ENCODE measurements at regions not wholly inside any gene's neighbourhood (a gene's known extent, or its start where the extent isn't known, plus 50 kb on each side); places are given as distances from the start of the nearest gene placed in this dataset.

DNA sequence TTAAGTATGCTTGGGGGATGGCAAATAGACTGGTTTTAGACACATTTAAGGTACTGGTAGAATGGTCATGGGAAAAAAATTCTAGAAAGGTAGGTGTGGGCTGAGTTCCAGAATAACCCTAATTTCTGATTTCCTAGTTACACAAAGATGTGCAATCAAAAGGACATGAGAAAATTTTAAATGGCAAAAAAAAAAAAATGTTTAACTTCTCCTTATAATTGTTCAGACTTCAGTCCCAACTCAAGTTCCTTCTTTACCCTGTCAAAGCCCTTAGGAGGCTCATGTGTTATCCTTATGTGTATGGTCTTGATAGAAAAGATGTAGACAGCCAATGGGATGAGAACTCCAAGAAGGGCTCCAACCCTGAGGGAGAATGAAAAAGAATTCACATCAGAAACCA lies 153.3 kb upstream of the PLEKHG7 start:
- H3K27ac Mint-ChIP-seq: no peak overlapping the region
- peaks cover 4 to 11% (median 5%) of the 10 kb centered on the region in 3 donors for H3K4me1 Mint-ChIP-seq
- no peaks in the 10 kb centered on the region for H3K9me3 Mint-ChIP-seq
- peaks cover 2% of the 10 kb centered on the region for H3K36me3 Mint-ChIP-seq
- H3K4me3 Mint-ChIP-seq: no peak overlapping the region
- no peaks in the 10 kb centered on the region for H3K27me3 Mint-ChIP-seq

DNA sequence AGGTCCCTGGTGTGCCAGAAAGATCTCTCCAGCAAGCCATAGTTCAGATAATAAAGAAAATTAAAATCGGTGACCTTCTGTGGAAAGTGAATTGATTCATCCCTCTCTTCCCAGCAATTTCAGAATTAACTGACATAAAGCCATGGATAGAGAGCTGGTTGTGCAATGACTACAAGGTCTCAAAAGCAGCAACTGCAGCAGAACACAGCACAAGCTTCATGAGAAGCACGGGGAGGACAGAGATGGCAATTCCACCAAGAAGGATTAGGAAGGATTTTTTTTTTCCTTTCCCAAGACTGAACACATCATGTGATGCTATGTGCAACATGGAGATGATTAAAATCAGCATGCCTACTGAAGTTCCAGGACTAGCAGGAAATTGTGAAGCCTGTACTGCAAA lies 154.9 kb upstream of the PLEKHG7 start:
- no peaks in the 10 kb centered on the region for H3K9me3 Mint-ChIP-seq
- no peak overlapping the region for H3K4me3 Mint-ChIP-seq
- peaks cover 11 to 17% (median 15%) of the 10 kb centered on the region in 3 donors for H3K4me1 Mint-ChIP-seq
- H3K27ac Mint-ChIP-seq: no peak overlapping the region
- peaks cover 2% of the 10 kb centered on the region for H3K36me3 Mint-ChIP-seq
- no peaks in the 10 kb centered on the region for H3K27me3 Mint-ChIP-seq

DNA sequence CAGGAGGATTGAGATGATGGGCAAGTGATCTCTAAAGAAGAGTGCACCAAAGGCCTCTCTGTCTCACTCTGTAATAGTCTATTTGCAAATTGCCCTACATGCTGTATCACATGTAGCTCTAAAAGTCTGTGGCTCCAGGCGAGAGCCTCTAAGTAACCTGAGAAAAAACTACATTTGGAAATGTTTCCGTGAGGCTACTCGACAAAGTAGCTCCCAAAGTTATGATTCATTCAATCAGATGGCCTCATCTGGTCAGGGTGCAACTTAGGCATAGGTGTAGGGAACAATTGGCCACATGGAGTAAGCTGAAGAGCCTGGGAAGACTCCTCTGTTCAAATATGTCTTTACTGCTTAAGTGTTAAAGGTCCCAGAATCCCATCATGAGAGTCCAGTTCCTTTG lies 155.4 kb upstream of the PLEKHG7 start:
- H3K4me3 Mint-ChIP-seq: no peak overlapping the region
- H3K27ac Mint-ChIP-seq: no peak overlapping the region
- H3K36me3 Mint-ChIP-seq: peaks cover 2% of the 10 kb centered on the region
- H3K27me3 Mint-ChIP-seq: no peaks in the 10 kb centered on the region
- H3K4me1 Mint-ChIP-seq: peaks cover 11 to 17% (median 15%) of the 10 kb centered on the region in 3 donors
- no peaks in the 10 kb centered on the region for H3K9me3 Mint-ChIP-seq

DNA sequence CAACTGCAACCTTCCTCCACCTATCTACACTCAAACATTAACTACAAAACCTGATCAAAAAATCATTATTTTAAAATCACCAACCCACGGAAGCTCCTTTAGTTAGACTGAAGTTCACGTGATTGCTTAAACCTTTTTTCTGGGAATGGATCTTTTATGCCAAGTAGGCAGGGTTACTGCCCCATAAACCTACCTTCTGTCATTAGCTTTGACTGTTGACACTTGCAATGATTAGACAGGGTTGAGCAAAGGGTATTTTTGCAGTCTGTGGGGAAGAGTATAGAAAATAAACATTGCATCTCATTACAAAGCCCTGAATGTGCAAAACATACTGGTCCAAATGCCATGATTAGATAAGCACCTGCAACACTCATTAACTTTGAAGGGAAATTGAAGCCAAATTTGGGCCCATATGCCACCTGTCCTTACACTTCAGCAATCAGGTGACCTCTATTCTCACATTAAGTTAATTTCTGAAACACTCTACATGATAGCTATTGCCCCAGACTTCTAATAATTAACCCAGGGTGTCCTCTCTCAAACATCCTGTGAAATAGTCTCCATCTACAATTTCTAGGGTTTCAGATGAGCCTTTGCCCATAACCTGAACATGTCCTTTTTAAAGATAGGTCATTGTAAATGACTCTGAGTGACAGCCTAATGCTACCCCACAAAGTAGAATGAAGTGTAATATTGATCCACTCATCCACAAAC lies 156.0 kb upstream of the PLEKHG7 start:
- Mint-ChIP-seq H3K27me3 (no peaks in the 10 kb centered on the region), H3K9me3 (peaks cover 0 to 4% (median 0%) of the 10 kb centered on the region in 3 donors), H3K4me3 (no peak overlapping the region)

DNA sequence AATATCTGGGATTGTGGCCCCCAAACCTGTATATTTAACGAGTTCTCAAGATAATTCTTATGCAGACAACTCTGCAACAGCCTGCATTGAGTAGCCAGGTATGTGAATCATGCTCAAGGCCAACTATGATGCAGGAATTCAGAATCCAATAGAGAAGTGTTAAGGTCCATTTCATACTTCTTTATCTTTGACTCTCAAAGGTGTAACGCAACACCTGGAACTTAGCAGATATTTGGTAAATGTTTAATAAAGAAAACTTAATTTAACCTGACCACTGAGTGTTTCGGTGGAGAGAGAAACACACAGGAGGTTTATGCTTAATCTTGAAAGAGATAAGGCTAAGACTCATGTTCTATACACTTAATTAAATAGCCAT lies 156.5 kb upstream of the PLEKHG7 start:
- Mint-ChIP-seq H3K9me3 (peaks cover 0 to 4% (median 0%) of the 10 kb centered on the region in 3 donors), H3K4me3 (no peak overlapping the region), H3K27me3 (no peaks in the 10 kb centered on the region), H3K36me3 (peaks cover 3% of the 10 kb centered on the region), H3K27ac (no peak overlapping the region), H3K4me1 (peaks cover 18 to 27% (median 22%) of the 10 kb centered on the region in 3 donors)

More for the DNA sequence above, 156.0 kb upstream of the PLEKHG7 start:
- Mint-ChIP-seq H3K4me1 (peaks cover 15 to 23% (median 19%) of the 10 kb centered on the region in 3 donors), H3K27ac (no peak overlapping the region), H3K36me3 (peaks cover 2% of the 10 kb centered on the region)

DNA sequence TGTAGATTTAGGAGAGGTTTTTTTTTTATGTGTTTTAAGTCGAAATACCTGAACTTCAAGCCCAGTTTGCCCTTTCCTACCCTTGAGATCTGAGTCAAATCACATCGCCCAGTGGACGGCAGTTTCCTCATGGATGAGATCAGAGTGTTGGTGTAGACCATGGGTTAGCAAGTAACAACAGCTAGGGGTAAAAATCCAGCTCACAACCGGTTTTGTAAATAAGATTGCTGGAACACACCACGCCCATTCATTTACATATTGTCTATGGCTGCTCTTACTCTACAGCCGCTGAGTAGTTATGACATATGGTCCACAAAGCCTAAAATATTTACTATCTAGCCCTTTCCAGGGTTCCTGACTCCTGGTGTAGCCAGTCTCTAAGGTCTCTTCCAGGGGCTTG lies 158.5 kb upstream of the PLEKHG7 start:
- Mint-ChIP-seq H3K27ac (peak overlapping the region; percentile 4 to 79 (median 59)), H3K36me3 (peaks cover 1% of the 10 kb centered on the region), H3K27me3 (no peaks in the 10 kb centered on the region), H3K4me3 (peak overlapping the region in 1 of 4 donors; percentile 63), H3K9me3 (peaks cover 0 to 4% (median 0%) of the 10 kb centered on the region in 3 donors), H3K4me1 (peaks cover 36 to 46% (median 41%) of the 10 kb centered on the region in 3 donors)

DNA sequence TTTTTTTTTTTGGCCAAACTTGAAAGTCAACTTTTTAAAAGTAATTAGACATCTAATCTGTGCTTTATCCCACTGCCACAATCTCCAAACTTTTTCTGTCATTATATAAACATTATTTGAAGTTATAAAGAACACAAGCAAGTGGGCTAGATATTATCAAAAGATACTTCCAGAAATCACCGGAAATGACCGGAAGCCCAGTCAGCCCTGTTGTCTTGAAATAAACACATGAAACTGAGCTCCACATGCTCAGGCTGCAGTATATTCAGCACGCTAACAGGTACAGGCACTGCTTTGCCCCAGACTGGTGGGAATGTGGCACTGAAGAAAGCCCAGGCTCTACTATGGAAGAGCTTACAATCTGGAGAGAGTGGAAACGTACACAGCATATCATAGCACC lies 158.9 kb upstream of the PLEKHG7 start:
- Mint-ChIP-seq H3K9me3 (peaks cover 0 to 4% (median 0%) of the 10 kb centered on the region in 3 donors), H3K27me3 (no peaks in the 10 kb centered on the region), H3K27ac (peak overlapping the region in 1 of 3 donors; percentile 4)

DNA sequence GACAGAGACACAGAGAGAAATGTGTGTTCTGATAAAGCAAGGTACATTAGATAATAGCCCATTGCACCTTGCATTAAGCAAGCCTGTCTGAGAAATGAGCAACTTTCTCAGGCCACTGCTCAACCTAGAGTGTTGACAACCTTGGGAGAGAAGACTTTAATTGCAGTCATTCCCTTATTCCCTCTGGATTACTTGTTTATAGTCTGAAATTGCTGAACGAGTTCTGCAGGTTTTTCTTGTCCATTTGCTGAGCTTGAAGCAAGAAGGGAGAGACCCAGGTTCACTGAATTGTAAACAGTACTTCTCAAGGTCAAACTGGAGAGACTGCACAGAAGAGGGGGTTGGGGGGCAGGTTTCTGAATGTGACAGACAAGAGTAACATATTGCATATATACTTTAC lies 159.4 kb upstream of the PLEKHG7 start:
- Mint-ChIP-seq H3K27me3 (no peaks in the 10 kb centered on the region), H3K4me3 (peak overlapping the region in 2 of 4 donors; percentile 22 to 25)

More for the DNA sequence above, 158.9 kb upstream of the PLEKHG7 start:
- peaks cover 41 to 51% (median 46%) of the 10 kb centered on the region in 3 donors for H3K4me1 Mint-ChIP-seq
- peaks cover 1% of the 10 kb centered on the region for H3K36me3 Mint-ChIP-seq
- H3K4me3 Mint-ChIP-seq: peak overlapping the region in 2 of 4 donors; percentile 25 to 63

DNA sequence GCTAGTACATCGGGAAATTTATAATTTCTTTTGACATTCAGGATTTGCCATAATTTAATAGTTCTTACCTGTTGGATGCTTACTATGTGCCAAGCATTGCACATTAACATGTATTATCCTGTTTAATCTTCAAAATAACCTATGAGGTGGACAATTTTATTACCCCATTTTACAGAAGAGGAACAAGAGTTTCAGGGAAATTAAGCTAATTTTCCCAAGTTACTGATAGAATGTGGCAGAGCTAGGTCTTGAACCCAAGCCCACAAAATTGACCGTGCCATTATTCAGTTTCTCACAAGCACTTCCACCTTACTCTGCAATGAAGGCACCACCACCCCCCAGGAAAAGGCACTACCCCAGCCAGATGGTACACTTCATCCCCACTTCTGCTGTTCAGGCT lies 161.1 kb upstream of the PLEKHG7 start:
- Mint-ChIP-seq H3K9me3 (peaks cover 0 to 4% (median 0%) of the 10 kb centered on the region in 3 donors), H3K4me1 (peaks cover 54 to 58% (median 54%) of the 10 kb centered on the region in 3 donors), H3K27me3 (no peaks in the 10 kb centered on the region), H3K36me3 (peaks cover 1% of the 10 kb centered on the region), H3K27ac (peak overlapping the region in 2 of 3 donors; percentile 21 to 74), H3K4me3 (no peak overlapping the region)

More for the DNA sequence above, 159.4 kb upstream of the PLEKHG7 start:
- Mint-ChIP-seq H3K27ac (no peak overlapping the region), H3K36me3 (peaks cover 1% of the 10 kb centered on the region), H3K9me3 (peaks cover 0 to 4% (median 0%) of the 10 kb centered on the region in 3 donors), H3K4me1 (peaks cover 45 to 54% (median 48%) of the 10 kb centered on the region in 3 donors)

DNA sequence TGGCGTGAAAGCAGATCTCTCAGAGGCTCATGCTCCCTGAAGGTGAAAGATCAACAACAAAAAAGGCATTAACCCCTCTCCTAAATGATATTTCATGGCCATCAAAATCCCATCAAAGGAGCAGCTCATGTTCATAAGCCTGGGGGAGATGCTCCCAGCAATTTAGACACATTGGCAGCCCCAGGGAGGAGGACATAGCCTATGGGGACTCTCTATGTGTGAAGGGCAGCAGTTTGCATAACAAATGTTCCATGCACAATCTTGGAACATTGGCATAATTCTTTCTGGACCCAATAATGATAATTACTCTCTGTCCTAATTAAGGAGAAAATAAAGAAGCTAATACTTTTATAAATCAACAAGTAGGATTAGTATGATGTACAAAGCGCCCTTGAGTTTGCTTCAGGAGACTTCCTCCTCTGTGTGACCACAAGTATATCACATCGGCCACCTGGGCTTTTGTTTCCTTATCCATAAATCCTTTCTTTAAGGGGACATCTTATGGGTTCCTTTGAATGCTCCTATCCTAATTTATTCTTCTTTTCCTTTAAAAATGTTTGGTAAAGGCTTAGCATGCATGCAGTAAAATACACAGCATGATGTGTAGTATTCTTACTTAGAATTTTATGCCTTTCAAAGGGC lies 161.9 kb upstream of the PLEKHG7 start:
- Mint-ChIP-seq H3K9me3 (peaks cover 0 to 4% (median 0%) of the 10 kb centered on the region in 3 donors), H3K27me3 (no peaks in the 10 kb centered on the region)

DNA sequence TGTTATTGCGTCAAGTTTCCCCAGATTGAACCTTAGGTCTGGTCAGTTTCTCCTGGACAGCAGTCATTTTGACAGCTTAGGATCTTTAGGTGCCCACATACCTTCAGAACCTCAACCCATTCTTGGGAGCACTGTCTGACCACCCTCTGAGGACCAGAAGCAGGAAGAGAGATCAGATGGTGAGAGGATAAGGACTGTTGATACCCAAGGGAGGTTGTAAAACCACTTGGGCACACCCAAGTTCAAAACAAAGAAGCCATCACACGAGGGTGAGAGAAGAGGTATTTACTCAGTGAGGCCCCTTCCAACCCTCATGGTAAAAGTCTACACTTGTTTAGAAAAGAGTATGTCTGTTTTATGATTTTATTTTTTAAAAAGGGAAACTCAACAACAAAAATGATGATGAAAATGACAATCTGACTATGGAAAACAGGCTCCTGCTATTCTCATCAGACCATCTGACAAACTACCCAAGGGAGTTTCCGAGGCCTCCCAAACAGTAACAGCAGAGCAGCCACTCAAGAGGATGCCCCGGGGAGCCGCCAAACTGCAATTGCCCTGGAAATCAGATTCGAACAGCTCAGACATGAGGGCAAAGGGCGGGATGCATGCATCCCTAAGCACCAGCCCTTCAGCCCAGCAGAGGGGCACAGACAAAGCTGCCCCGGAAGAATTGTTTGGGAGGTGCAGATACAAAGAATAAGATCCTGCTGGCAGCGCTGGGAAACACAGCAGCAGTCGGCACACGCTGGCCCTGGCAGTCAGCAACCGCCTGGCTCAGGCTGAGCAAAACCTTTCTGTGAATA lies 162.6 kb upstream of the PLEKHG7 start:
- peak overlapping the region; percentile 51 to 92 (median 85) for H3K27ac Mint-ChIP-seq
- H3K36me3 Mint-ChIP-seq: peaks cover 1% of the 10 kb centered on the region
- no peaks in the 10 kb centered on the region for H3K27me3 Mint-ChIP-seq
- H3K4me1 Mint-ChIP-seq: peaks cover 56 to 58% (median 58%) of the 10 kb centered on the region in 3 donors
- peak overlapping the region in 3 of 4 donors; percentile 50 to 93 (median 86) for H3K4me3 Mint-ChIP-seq
- peaks cover 0 to 4% (median 0%) of the 10 kb centered on the region in 3 donors for H3K9me3 Mint-ChIP-seq

More for the DNA sequence above, 161.9 kb upstream of the PLEKHG7 start:
- Mint-ChIP-seq H3K4me1 (peaks cover 54 to 58% (median 56%) of the 10 kb centered on the region in 3 donors), H3K27ac (peak overlapping the region; percentile 51 to 92 (median 85)), H3K4me3 (peak overlapping the region in 3 of 4 donors; percentile 50 to 93 (median 86)), H3K36me3 (peaks cover 1% of the 10 kb centered on the region)

DNA sequence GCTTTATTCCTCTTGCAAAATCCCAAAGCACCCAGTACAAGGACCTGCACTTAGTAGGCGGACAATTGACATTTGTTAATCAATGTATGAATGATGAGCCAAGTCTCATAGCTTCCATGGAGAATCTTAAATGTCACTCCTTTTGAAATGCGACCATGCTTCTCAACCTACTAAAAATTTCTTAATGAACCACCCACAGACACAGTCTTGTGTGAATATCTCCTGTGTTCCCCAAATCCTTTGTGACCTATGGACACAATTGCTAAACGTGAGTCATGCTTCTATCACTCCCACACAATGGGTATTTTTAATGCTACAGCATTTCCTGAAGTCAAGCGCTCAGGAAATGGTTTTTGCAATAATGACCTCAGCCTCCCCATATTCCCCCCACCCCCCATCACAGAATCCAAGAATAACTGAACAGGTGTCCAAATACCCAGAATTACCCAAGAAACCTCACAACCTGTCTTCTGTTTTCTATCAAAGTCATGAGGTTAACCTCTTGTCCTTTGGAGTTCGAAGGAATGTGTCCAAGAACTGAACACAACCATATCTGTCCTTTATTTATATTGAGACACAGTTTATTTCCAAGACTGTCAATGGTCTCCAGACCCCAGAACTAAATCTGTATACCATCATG lies 163.6 kb upstream of the PLEKHG7 start:
- H3K27me3 Mint-ChIP-seq: no peaks in the 10 kb centered on the region
- peaks cover 0 to 4% (median 0%) of the 10 kb centered on the region in 3 donors for H3K9me3 Mint-ChIP-seq
- peak overlapping the region in 3 of 4 donors; percentile 3 to 93 (median 85) for H3K4me3 Mint-ChIP-seq
- H3K36me3 Mint-ChIP-seq: peaks cover 6% of the 10 kb centered on the region
- H3K4me1 Mint-ChIP-seq: peaks cover 52 to 54% (median 53%) of the 10 kb centered on the region in 3 donors
- H3K27ac Mint-ChIP-seq: peak overlapping the region; percentile 51 to 92 (median 85)

DNA sequence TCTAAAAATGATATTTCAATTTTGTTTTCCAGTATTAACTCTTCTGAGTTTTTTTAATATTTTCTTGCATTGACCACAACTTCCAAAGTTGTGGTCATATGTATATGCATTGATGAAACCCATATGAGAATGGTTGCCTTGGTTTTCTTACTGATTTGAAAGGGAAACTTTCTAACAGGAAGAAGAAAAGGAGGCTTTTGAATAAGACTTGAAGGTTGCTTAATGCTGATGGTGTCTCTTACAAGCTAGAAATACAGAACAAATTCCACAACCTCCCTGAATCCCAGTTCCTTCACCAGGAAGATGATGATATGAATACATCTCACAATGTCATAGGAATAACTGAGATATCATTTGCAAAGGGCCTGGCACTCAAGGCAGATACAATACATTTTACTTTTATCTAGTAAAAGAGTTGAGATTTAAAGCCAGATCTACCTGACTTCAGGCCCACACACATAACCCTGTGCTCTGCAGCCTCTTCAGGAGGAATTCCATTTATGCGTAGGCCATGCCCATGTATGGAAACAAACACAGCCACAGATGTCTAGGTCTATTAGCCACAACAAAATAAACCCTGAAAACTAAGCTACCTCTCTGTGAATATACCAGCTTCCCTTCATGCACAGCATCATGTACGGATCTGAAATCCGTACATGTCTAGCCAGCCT lies 165.4 kb upstream of the PLEKHG7 start:
- Mint-ChIP-seq H3K4me3 (peak overlapping the region in 1 of 4 donors; percentile 15), H3K36me3 (peaks cover 6% of the 10 kb centered on the region), H3K9me3 (peaks cover 0 to 4% (median 0%) of the 10 kb centered on the region in 3 donors), H3K27ac (peak overlapping the region in 2 of 3 donors; percentile 45 to 58), H3K4me1 (peaks cover 46 to 55% (median 49%) of the 10 kb centered on the region in 3 donors), H3K27me3 (no peaks in the 10 kb centered on the region)

DNA sequence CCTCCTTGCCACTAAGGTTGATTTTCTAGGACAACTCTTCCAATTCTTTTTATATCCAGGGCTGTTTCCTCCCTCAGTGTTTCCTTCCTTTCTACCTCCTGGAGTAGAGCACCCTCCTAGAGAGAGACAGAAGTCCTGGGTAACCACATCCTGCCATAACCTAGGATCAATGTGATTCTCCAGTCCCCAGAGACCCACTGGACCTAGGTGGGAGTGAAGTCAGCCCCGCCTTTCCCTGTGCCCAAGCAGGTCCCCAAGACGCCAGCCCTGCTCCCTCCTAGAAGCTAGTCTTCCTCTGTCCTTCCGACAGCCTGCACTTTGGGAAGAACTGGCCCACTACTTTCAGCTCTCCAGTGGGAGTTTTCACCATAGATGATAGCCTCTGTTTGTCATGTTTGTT lies 166.8 kb upstream of the PLEKHG7 start:
- Mint-ChIP-seq H3K4me1 (peaks cover 38 to 51% (median 40%) of the 10 kb centered on the region in 3 donors), H3K36me3 (peaks cover 5% of the 10 kb centered on the region)

More for the DNA sequence above, 166.8 kb upstream of the PLEKHG7 start:
- Mint-ChIP-seq H3K9me3 (no peaks in the 10 kb centered on the region), H3K27ac (peak overlapping the region in 1 of 3 donors; percentile 13), H3K4me3 (no peak overlapping the region), H3K27me3 (no peaks in the 10 kb centered on the region)

Measured in IgD-negative memory B cell (primary cell).